ENCODE measurements at regions not wholly inside any gene's neighbourhood (a gene's known extent, or its start where the extent isn't known, plus 50 kb on each side); places are given as distances from the start of the nearest gene placed in this dataset.

- ChIA-PET POLR2A (no interaction called here), CTCF (interaction anchor here (1.3 to 1.4 kb wide), 2 partner anchors 10 to 251 kb away, joined by 3 read pairs; no protein-coding TSS in a partner anchor)
- DNase-seq (ENCODE audit: extremely low spot score) = no peak
- no peak for TF ChIP-seq CTCF (IDR thresholded peaks at IDR 0.05; ENCODE audit: control extremely low read depth, extremely low read depth, low read depth, missing control alignments)
These were observed 168.1 kb downstream of the BMP4 start for GRCh38 chr14:53788566-53788965.

GRCh38 chr14:53786045-53786444 is 170.6 kb downstream of the BMP4 start:
- DNase-seq (ENCODE audit: extremely low spot score) = no peak
- POLR2A ChIA-PET = no interaction called here
- TF ChIP-seq CTCF (IDR thresholded peaks at IDR 0.05; ENCODE audit: control extremely low read depth, extremely low read depth, low read depth, missing control alignments) = no peak
- CTCF ChIA-PET = interaction anchor here (1.0 to 1.5 kb wide), 2 partner anchors 15 to 18 kb away, joined by 3 read pairs; no protein-coding TSS in a partner anchor

GRCh38 chr14:53784688-53785087 is 171.9 kb downstream of the BMP4 start:
- TF ChIP-seq CTCF (IDR thresholded peaks at IDR 0.05; ENCODE audit: control extremely low read depth, extremely low read depth, low read depth, missing control alignments) = no peak
- no peak for DNase-seq (ENCODE audit: extremely low spot score)
- CTCF ChIA-PET = interaction anchor here (1.1 to 1.5 kb wide), 2 partner anchors 11 to 16 kb away, joined by 3 read pairs; no protein-coding TSS in a partner anchor
- POLR2A ChIA-PET = no interaction called here

GRCh38 chr14:53783256-53783655 is 173.4 kb downstream of the BMP4 start:
- POLR2A ChIA-PET = no interaction called here
- no peak for TF ChIP-seq CTCF (IDR thresholded peaks at IDR 0.05; ENCODE audit: control extremely low read depth, extremely low read depth, low read depth, missing control alignments)
- CTCF ChIA-PET = no interaction called here
- DNase-seq (ENCODE audit: extremely low spot score) = no peak

GRCh38 chr14:53780051-53780555 is 176.5 kb downstream of the BMP4 start:
- no peak for TF ChIP-seq CTCF (IDR thresholded peaks at IDR 0.05; ENCODE audit: control extremely low read depth, extremely low read depth, low read depth, missing control alignments)
- no peak for DNase-seq (ENCODE audit: extremely low spot score)
- ChIA-PET CTCF (interaction anchor here (1.0 to 1.6 kb wide), 4 partner anchors 8 to 28 kb away, joined by 3 to 6 read pairs (median 4); no protein-coding TSS in a partner anchor), POLR2A (no interaction called here)

- ChIA-PET CTCF (interaction anchor here (1.0 to 1.5 kb wide), 2 partner anchors 12 to 29 kb away, joined by 3 to 6 read pairs; no protein-coding TSS in a partner anchor), POLR2A (no interaction called here)
- TF ChIP-seq CTCF (IDR thresholded peaks at IDR 0.05; ENCODE audit: control extremely low read depth, extremely low read depth, low read depth, missing control alignments) = no peak
- no peak for DNase-seq (ENCODE audit: extremely low spot score)
These were observed 177.3 kb downstream of the BMP4 start for GRCh38 chr14:53779301-53779700.

Measured in GM10248 (cell line).